IMR-90 (cell line): ENCODE measurements at regions not wholly inside any gene's neighbourhood (a gene's known extent, or its start where the extent isn't known, plus 50 kb on each side); places are given as distances from the start of the nearest gene placed in this dataset.
A peak's percentile ranks its signal among the peaks of the same experiment; 100 is the strongest.

Experiments
- ATAC-seq: fragments of 200-7000 bp; cut with Tn5 transposase; 2 replicates; pipeline ENCODE4 v1.9.1; 2020; ENCODE audit warnings: low read depth, mild to moderate bottlenecking, moderate library complexity
- BruUV-seq: library from RNA; stranded (reverse); fragments of 400-500 nt; replicated peaks from 2 replicates; lab custom pipeline; 2021; lab: Mats Ljungman, UMichigan
- CTCF ChIA-PET: fragments of 300-600 bp; formaldehyde crosslinking; extraction: SDS; loops from one replicate; lab custom pipeline; 2021; ENCODE audit warnings: antibody characterized with exemption; lab: Yijun Ruan, JAX
- POLR2A ChIA-PET: fragments of 300-600 bp; sonication (Branson Sonifier 250); formaldehyde crosslinking; loops from one replicate; lab custom pipeline; 2022; ENCODE audit warnings: antibody characterized with exemption; ENCODE audit not compliant: unreplicated experiment; lab: Charles Lee
- DNase-seq: peaks from one replicate; pipeline ENCODE4 v3.0.0; 2013
- H2AFZ ChIP-seq: replicated peaks from 2 replicates; pipeline ENCODE3; 2013; ENCODE audit warnings: low read length, mild to moderate bottlenecking; ENCODE audit not compliant: poor library complexity
- H2AK5ac ChIP-seq: 2 replicates; pipeline ENCODE4 v1.6.1; 2013; ENCODE audit warnings: low read depth, low read length, inconsistent platforms
- H2AK9ac ChIP-seq: replicated peaks from 2 replicates; pipeline ENCODE3; 2013; ENCODE audit warnings: mild to moderate bottlenecking, low read depth, low read length, moderate library complexity; ENCODE audit not compliant: poor library complexity
- H2BK120ac ChIP-seq: 2 replicates; pipeline ENCODE4 v1.6.1; 2013; ENCODE audit warnings: low read depth, low read length, inconsistent platforms
- H2BK15ac ChIP-seq: 3 replicates; pipeline ENCODE4 v1.6.1; 2013; ENCODE audit warnings: low read depth, low read length, inconsistent platforms
- H2BK20ac ChIP-seq: 2 replicates; pipeline ENCODE4 v1.6.1; 2013; ENCODE audit warnings: low read depth, mild to moderate bottlenecking, inconsistent platforms, low read length, moderate library complexity
- H2BK5ac ChIP-seq: 2 replicates; pipeline ENCODE4 v1.6.1; 2013; ENCODE audit warnings: mild to moderate bottlenecking, low read depth, low read length, inconsistent platforms; ENCODE audit not compliant: poor library complexity, severe bottlenecking
- H3K14ac ChIP-seq: replicated peaks from 2 replicates; pipeline ENCODE4 v1.6.1; 2013; ENCODE audit warnings: low read depth, low read length, inconsistent platforms
- H3K18ac ChIP-seq: 2 replicates; pipeline ENCODE4 v1.6.1; 2013; ENCODE audit warnings: low read depth, low read length, control low read depth
- H3K23ac ChIP-seq: 2 replicates; pipeline ENCODE4 v1.6.1; 2013; ENCODE audit warnings: low read depth, low read length, inconsistent platforms
- H3K27ac ChIP-seq: 2 replicates; pipeline ENCODE4 v1.5.1; 2013; ENCODE audit warnings: mild to moderate bottlenecking, control low read depth, low read length; ENCODE audit not compliant: insufficient read depth
- H3K27me3 ChIP-seq: 2 replicates; pipeline ENCODE4 v1.6.1; 2013; ENCODE audit warnings: low read length; ENCODE audit not compliant: control insufficient read depth, insufficient read depth
- H3K36me3 ChIP-seq: 2 replicates; pipeline ENCODE4 v1.6.1; 2013; ENCODE audit warnings: low read length, mixed read lengths; ENCODE audit not compliant: control insufficient read depth, insufficient read depth
- H3K4ac ChIP-seq: 2 replicates; pipeline ENCODE4 v1.6.1; 2013; ENCODE audit warnings: low read depth, low read length, inconsistent platforms
- H3K4me1 ChIP-seq: 2 replicates; pipeline ENCODE4 v1.6.1; 2013; ENCODE audit warnings: low read length, mixed read lengths; ENCODE audit not compliant: control insufficient read depth, insufficient read depth
- H3K4me2 ChIP-seq: 2 replicates; pipeline ENCODE4 v1.6.1; 2013; ENCODE audit warnings: low read depth, mild to moderate bottlenecking, control low read depth, low read length, moderate library complexity
- H3K4me3 ChIP-seq: 2 replicates; pipeline ENCODE4 v1.5.1; 2013; ENCODE audit warnings: low read depth, mild to moderate bottlenecking, control low read depth, low read length, moderate library complexity; ENCODE audit not compliant: insufficient read depth
- H3K56ac ChIP-seq: 2 replicates; pipeline ENCODE4 v1.6.1; 2013; ENCODE audit warnings: low read length, inconsistent platforms; ENCODE audit not compliant: insufficient read depth; ENCODE audit errors: extremely low read depth
- H3K79me1 ChIP-seq, 2 experiments: 2 replicates each; pipeline ENCODE4 v1.6.1; 2013; ENCODE audit warnings: low read length in 2 of 2, inconsistent platforms in 1 of 2, low read depth in 1 of 2
- H3K9ac ChIP-seq: 2 replicates; pipeline ENCODE4 v1.6.1; 2013; ENCODE audit warnings: low read depth, low read length, control low read depth
- H3K9me1 ChIP-seq: 2 replicates; pipeline ENCODE4 v1.6.1; 2013; ENCODE audit warnings: low read length, inconsistent platforms; ENCODE audit not compliant: insufficient read depth
- H3K9me3 ChIP-seq: 2 replicates; pipeline ENCODE4 v1.6.1; 2013; ENCODE audit warnings: low read length; ENCODE audit not compliant: control insufficient read depth, insufficient read depth
- H4K20me1 ChIP-seq: 2 replicates; pipeline ENCODE4 v1.6.1; 2013; ENCODE audit warnings: low read length, inconsistent platforms; ENCODE audit not compliant: insufficient read depth
- H4K5ac ChIP-seq: 2 replicates; pipeline ENCODE4 v1.6.1; 2013; ENCODE audit warnings: mild to moderate bottlenecking, low read depth, low read length, control low read depth
- H4K8ac ChIP-seq, 2 experiments: 2 replicates each; pipeline ENCODE4 v1.6.1; 2013; ENCODE audit warnings: low read depth in 2 of 2, low read length in 2 of 2, control low read depth in 1 of 2, inconsistent platforms in 1 of 2
- H4K91ac ChIP-seq: 2 replicates; pipeline ENCODE4 v1.6.1; 2013; ENCODE audit warnings: low read depth, low read length, inconsistent platforms; ENCODE audit not compliant: insufficient read depth
- CEBPB ChIP-seq: IDR thresholded peaks from 2 replicates; pipeline ENCODE4 v1.6.1; 2012; ENCODE audit warnings: low read depth, low read length, improper control_type of control experiment
- MXI1 ChIP-seq: IDR thresholded peaks from 2 replicates; pipeline ENCODE4 v1.6.1; 2012; ENCODE audit warnings: low read depth, mild to moderate bottlenecking, low read length, moderate library complexity, borderline replicate concordance
- WGBS, 2 experiments: methylation state at CpG; one replicate each; pipeline versions ENCODE4 v1.1.5 to v1.1.7; 2013; ENCODE audit warnings: missing lambda C conversion rate in 2 of 2; ENCODE audit not compliant: insufficient read length in 1 of 2; ENCODE audit errors: extremely low coverage in 2 of 2; 5-methylcytosine and 5-hydroxymethylcytosine counted together
- dilution Hi-C: fragments of 300-500 bp; cut with HindIII; formaldehyde crosslinking; loops from one replicate; pipeline ENCODE4 v1.14.3; 2018; ENCODE audit warnings: low sequenced_read_pairs; ENCODE audit not compliant: unreplicated experiment
- in situ Hi-C: fragments of 300-500 bp; cut with MboI; formaldehyde crosslinking; loops from 3 replicates; pipeline ENCODE4 v1.14.3; 2019; ENCODE audit warnings: low sequenced_read_pairs, inconsistent platforms, mixed read lengths
- intact Hi-C: fragments of 100-400 bp; cut with micrococcal nuclease; formaldehyde crosslinking; loops from 2 replicates; pipeline ENCODE4 v1.10.0; 2022

DNA sequence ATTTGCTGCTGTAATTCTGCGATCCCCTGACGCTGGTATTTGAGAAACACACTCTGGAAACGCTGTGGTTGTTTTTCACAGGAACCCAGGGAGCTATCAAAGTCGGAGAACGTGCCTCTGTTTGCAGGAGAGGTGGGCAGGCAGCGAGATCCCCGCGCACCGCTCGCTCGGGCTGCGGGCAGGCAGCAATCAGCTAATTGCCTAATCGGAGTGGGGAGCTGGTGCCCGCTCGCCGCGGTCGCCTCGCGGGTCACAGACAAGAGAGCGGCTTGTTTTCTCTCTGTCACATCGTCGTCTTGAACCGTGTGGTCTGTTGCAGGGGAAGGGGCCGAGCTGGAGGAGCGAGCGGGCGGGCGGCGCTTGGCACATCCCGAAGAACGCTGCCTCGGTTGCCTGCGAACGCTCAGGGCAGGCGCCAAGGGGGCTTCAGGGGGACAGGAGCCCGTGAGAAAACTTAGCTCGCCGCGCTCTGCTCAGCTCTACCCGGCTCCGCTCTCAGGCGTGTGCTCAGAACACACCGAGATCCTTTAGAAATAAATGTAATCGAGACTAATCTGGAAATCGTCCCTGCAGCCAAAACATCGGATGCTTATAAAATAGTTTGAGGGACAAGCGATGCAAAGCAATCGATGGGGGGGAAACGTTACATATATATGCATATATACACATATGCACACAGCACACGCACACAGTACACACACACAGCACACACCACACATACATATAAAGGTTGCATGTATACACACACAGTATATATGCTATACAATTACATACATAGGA lies 93.6 kb upstream of the SMYD2 start:
- Histone ChIP-seq H3K4ac (no peak overlapping the region), H3K56ac (no peak overlapping the region), H2BK120ac (no peak overlapping the region), H3K9ac (no peak overlapping the region), H3K18ac (no peak overlapping the region), H4K91ac (no peak overlapping the region), H2BK20ac (no peak overlapping the region), H4K8ac (no peak overlapping the region), H3K79me1 (no peaks in the 10 kb centered on the region), H2BK15ac (no peak overlapping the region), H3K9me1 (no peaks in the 10 kb centered on the region), H3K4me1 (no peaks in the 10 kb centered on the region), H2BK5ac (no peak overlapping the region), H3K4me3 (peak overlapping the region; percentile 1), H2AK9ac (no peak overlapping the region), H4K5ac (no peak overlapping the region), H3K23ac (no peak overlapping the region), H4K20me1 (no peaks in the 10 kb centered on the region; the same call in 1 of the 2 replicates), H3K14ac (no peak overlapping the region), H3K36me3 (no peaks in the 10 kb centered on the region), H3K4me2 (peak overlapping the region; percentile 81), H2AFZ (peak overlapping the region; percentile 82), H3K9me3 (no peaks in the 10 kb centered on the region), H3K27me3 (peaks cover 43% of the 10 kb centered on the region), H3K27ac (no peak overlapping the region), H2AK5ac (no peak overlapping the region)
- intact Hi-C loops (no loop called here), in situ Hi-C loops (no loop called here), dilution Hi-C loops (no loop called here)
- DNase-seq (no peak), ATAC-seq (peak; percentile 60)
- ChIA-PET POLR2A (no interaction called here), CTCF (interaction anchor here (0.6 to 1.1 kb wide), 3 partner anchors 8 to 55 kb away, joined by 3 to 4 read pairs (median 3); no protein-coding TSS in a partner anchor)
- 3% methylated on average over 19 of the region's 51 CpGs; no CpG with 5 or more reads in 1 of the 2 experiments for WGBS, 2 experiments
- no TSS peak for BruUV-seq
- TF ChIP-seq CEBPB (0 out of 2 replicates have a peak, but pooled peaks have one; percentile 20), MXI1 (no peak)
